OCI-LY3 (cell line): ENCODE measurements at regions not wholly inside any gene's neighbourhood (a gene's known extent, or its start where the extent isn't known, plus 50 kb on each side); places are given as distances from the start of the nearest gene placed in this dataset.

Source experiments
- H2AFZ ChIP-seq: fragments of 200-600, 300-600 bp; shearing (Covaris generic); 2 replicates; pipeline ENCODE4 v1.6.0; 2014; ENCODE audit warnings: antibody characterized with exemption, low read depth, low read length
- H3K27ac ChIP-seq: fragments of 200-600, 300-600 bp; sonication (generic); 2 replicates; pipeline ENCODE4 v1.5.1; 2014; ENCODE audit warnings: mild to moderate bottlenecking, low read length, moderate library complexity, mixed read lengths
- H3K27me3 ChIP-seq: fragments of 200-600, 300-600 bp; sonication (generic); 2 replicates; pipeline ENCODE4 v1.6.1; 2014; ENCODE audit warnings: low read depth, low read length, mixed read lengths
- H3K36me3 ChIP-seq: fragments of 200-600, 300-600 bp; sonication (generic); replicated peaks from 2 replicates; pipeline ENCODE3; 2014; ENCODE audit warnings: low read depth, low read length, mixed read lengths
- H3K4me1 ChIP-seq: fragments of 300-600, 200-600 bp; sonication (generic); 2 replicates; pipeline ENCODE4 v1.6.1; 2014; ENCODE audit warnings: low read length, mixed read lengths
- H3K4me2 ChIP-seq: fragments of 200-600, 300-600 bp; sonication (generic); 2 replicates; pipeline ENCODE4 v1.6.1; 2014; ENCODE audit warnings: low read length, mixed read lengths
- H3K4me3 ChIP-seq: fragments of 300-600, 200-600 bp; sonication (generic); 2 replicates; pipeline ENCODE4 v1.5.1; 2014; ENCODE audit warnings: antibody characterized with exemption, mild to moderate bottlenecking, low read length, moderate library complexity
- H3K79me2 ChIP-seq: fragments of 300-600, 200-600 bp; shearing (Covaris generic); 2 replicates; pipeline ENCODE4 v1.6.1; 2014; ENCODE audit warnings: mild to moderate bottlenecking, low read length, mixed read lengths
- H3K9ac ChIP-seq: fragments of 300-600, 200-600 bp; shearing (Covaris generic); 2 replicates; pipeline ENCODE4 v1.6.0; 2014; ENCODE audit warnings: mild to moderate bottlenecking, low read length, moderate library complexity
- H3K9me3 ChIP-seq: fragments of 200-600, 300-600 bp; shearing (Covaris generic); 2 replicates; pipeline ENCODE4 v1.6.1; 2014; ENCODE audit warnings: low read length, mixed read lengths; ENCODE audit not compliant: insufficient read depth
- H4K20me1 ChIP-seq: fragments of 200-600, 300-600 bp; sonication (generic); 2 replicates; pipeline ENCODE4 v1.6.1; 2016; ENCODE audit warnings: low read length, mixed read lengths; ENCODE audit not compliant: insufficient read depth
- CTCF ChIP-seq: fragments of 200-600, 300-600 bp; sonication (generic); IDR thresholded peaks from 2 replicates; pipeline ENCODE4 v1.5.1; 2014; ENCODE audit warnings: antibody characterized with exemption, low read length, low read depth
- EZH2phosphoT487 ChIP-seq: fragments of 200-600 bp; shearing (Covaris generic); IDR thresholded peaks from 2 replicates; pipeline ENCODE4 v1.6.1; 2018; ENCODE audit warnings: antibody characterized with exemption, mixed run types, low read depth

DNA sequence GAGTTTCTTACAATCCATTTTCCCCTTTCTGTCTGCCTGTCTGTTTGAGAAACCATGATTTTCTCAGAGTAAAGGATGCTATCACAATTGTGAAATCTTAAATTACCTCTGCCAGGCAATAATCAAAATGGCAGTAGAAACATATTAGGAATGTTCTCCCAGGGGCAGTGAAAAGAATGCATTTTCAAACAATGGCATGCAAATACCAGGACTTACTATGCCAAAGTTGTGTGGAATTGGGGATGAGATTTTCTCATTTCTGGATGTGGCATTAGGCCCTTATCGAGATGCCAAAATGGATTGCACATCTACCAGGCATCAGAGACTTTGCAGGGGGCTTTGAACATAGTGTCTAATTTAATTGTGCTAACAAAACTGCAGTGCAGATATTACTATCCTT, 821.4 kb downstream of the RNF144A start:
- peaks cover under 1% of the 10 kb centered on the region; the same call in 1 of the 2 replicates for H3K9me3 ChIP-seq
- H2AFZ ChIP-seq = no peak overlapping the region
- no peak overlapping the region for H3K27ac ChIP-seq
- H3K4me1 ChIP-seq = no peaks in the 10 kb centered on the region
- H3K79me2 ChIP-seq = no peaks in the 10 kb centered on the region
- TF ChIP-seq EZH2phosphoT487 = no peak
- no peaks in the 10 kb centered on the region for H4K20me1 ChIP-seq
- no peak overlapping the region for H3K4me3 ChIP-seq
- H3K9ac ChIP-seq = no peak overlapping the region
- H3K4me2 ChIP-seq = no peak overlapping the region
- no peaks in the 10 kb centered on the region for H3K36me3 ChIP-seq
- no peaks in the 10 kb centered on the region for H3K27me3 ChIP-seq

- Histone ChIP-seq H3K79me2 (no peaks in the 10 kb centered on the region), H3K9me3 (peaks cover 6% of the 10 kb centered on the region; the same call in 1 of the 2 replicates), H4K20me1 (no peaks in the 10 kb centered on the region), H3K4me3 (no peak overlapping the region), H3K9ac (no peak overlapping the region), H3K27ac (no peak overlapping the region), H3K4me2 (no peak overlapping the region), H3K36me3 (no peaks in the 10 kb centered on the region), H3K4me1 (no peaks in the 10 kb centered on the region), H2AFZ (no peak overlapping the region), H3K27me3 (no peaks in the 10 kb centered on the region)
- TF ChIP-seq CTCF = no peak
Measured at GRCh38 chr2:7740114-7740513, 822.9 kb downstream of the RNF144A start.

- H3K27me3 ChIP-seq = no peaks in the 10 kb centered on the region
- H3K4me1 ChIP-seq = no peaks in the 10 kb centered on the region
- no peak overlapping the region for H2AFZ ChIP-seq
- no peak overlapping the region for H3K4me2 ChIP-seq
- no peak overlapping the region for H3K4me3 ChIP-seq
- no peaks in the 10 kb centered on the region for H3K36me3 ChIP-seq
- H3K79me2 ChIP-seq = no peaks in the 10 kb centered on the region
- H3K9ac ChIP-seq = no peak overlapping the region
- H3K27ac ChIP-seq = no peak overlapping the region
- TF ChIP-seq EZH2phosphoT487 (no peak), CTCF (no peak)
- no peaks in the 10 kb centered on the region for H4K20me1 ChIP-seq
- H3K9me3 ChIP-seq = peaks cover 6% of the 10 kb centered on the region; the same call in 1 of the 2 replicates
Measured at GRCh38 chr2:7742301-7742700, 825.1 kb downstream of the RNF144A start.

- no peaks in the 10 kb centered on the region for H4K20me1 ChIP-seq
- H3K4me2 ChIP-seq = no peak overlapping the region
- H3K9ac ChIP-seq = no peak overlapping the region
- no peak overlapping the region for H2AFZ ChIP-seq
- no peak for TF ChIP-seq CTCF
- no peak for TF ChIP-seq EZH2phosphoT487
- no peaks in the 10 kb centered on the region for H3K36me3 ChIP-seq
- H3K4me1 ChIP-seq = no peaks in the 10 kb centered on the region
- H3K79me2 ChIP-seq = no peaks in the 10 kb centered on the region
- H3K27me3 ChIP-seq = no peaks in the 10 kb centered on the region
- H3K4me3 ChIP-seq = no peak overlapping the region
- H3K27ac ChIP-seq = no peak overlapping the region
- H3K9me3 ChIP-seq = peaks cover 6% of the 10 kb centered on the region; the same call in 1 of the 2 replicates
Measured at GRCh38 chr2:7744827-7745226, 827.6 kb downstream of the RNF144A start.

DNA sequence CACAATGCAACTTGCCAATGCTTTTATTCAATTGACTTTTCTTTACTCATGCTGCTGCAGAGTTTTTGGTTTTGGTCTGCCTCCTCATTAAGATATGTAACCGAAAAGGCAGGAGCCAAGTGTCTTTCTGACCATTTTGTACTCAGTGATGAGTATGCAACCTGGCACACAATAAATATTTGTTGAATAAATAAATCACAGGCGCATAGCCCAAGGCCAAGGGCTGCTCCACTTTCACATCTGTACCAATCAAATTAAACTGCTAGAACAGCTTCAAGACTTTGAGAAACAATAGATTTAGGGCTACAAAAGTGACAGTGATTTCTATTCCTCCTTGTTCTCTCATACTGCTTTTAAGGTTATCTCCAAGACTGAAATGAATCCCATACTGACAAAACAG, 828.2 kb downstream of the RNF144A start:
- Histone ChIP-seq H4K20me1 (no peaks in the 10 kb centered on the region), H2AFZ (no peak overlapping the region), H3K27me3 (no peaks in the 10 kb centered on the region), H3K36me3 (no peaks in the 10 kb centered on the region), H3K4me3 (no peak overlapping the region), H3K27ac (no peak overlapping the region), H3K79me2 (no peaks in the 10 kb centered on the region), H3K9me3 (peaks cover 6% of the 10 kb centered on the region; the same call in 1 of the 2 replicates), H3K9ac (no peak overlapping the region), H3K4me1 (no peaks in the 10 kb centered on the region), H3K4me2 (no peak overlapping the region)
- TF ChIP-seq EZH2phosphoT487 (no peak), CTCF (no peak)
